Naive thymus-derived CD4-positive, alpha-beta T cell (primary cell): ENCODE measurements at regions not wholly inside any gene's neighbourhood (a gene's known extent, or its start where the extent isn't known, plus 50 kb on each side); places are given as distances from the start of the nearest gene placed in this dataset.
"Not testable (repeated sequence)": the region's sequence is repeated elsewhere in the genome, so short reads cannot be mapped to it uniquely, and the experiment has no call there.

Experiments
- ATAC-seq: fragments of 150-1000 bp; cut with Tn5 transposase; 2 replicates; pipeline ENCODE4 v1.10.0; 2021; ENCODE audit warnings: mild to moderate bottlenecking, moderate library complexity
- CTCF ChIA-PET: fragments of 350-600 bp; sonication (Branson Sonifier 250); formaldehyde crosslinking; loops from one replicate; lab custom pipeline; 2021; ENCODE audit warnings: antibody characterized with exemption; lab: Charles Lee
- POLR2A ChIA-PET: fragments of 350-600 bp; sonication (Branson Sonifier 250); formaldehyde crosslinking; loops from one replicate; lab custom pipeline; 2021; ENCODE audit warnings: antibody characterized with exemption, inconsistent platforms; lab: Charles Lee
- DNase-seq, 9 donors: peaks; one replicate each; pipeline versions ENCODE4 v3.0.0 to v3.0.0-alpha.2; 2020 to 2022; ENCODE audit warnings: mixed read lengths in 1 of 9
- H3K27ac ChIP-seq: one replicate; pipeline ENCODE4 v1.7.0; 2013; ENCODE audit warnings: mild to moderate bottlenecking, low read depth, low read length, moderate library complexity
- H3K27me3 ChIP-seq, 2 donors: one replicate each; pipeline ENCODE4 v1.7.0; 2013; ENCODE audit warnings: low read length in 2 of 2, mild to moderate bottlenecking in 2 of 2, moderate library complexity in 2 of 2; ENCODE audit not compliant: control insufficient read depth in 2 of 2, insufficient read depth in 2 of 2
- H3K36me3 ChIP-seq, 3 experiments: 1 replicate in 2 of 3; 2 replicates in 1 of 3; pipeline ENCODE4 v1.7.0; 2013; ENCODE audit warnings: low read length in 3 of 3, mild to moderate bottlenecking in 3 of 3, moderate library complexity in 1 of 3; ENCODE audit not compliant: insufficient read depth in 3 of 3, control insufficient read depth in 2 of 3
- H3K4me1 ChIP-seq, 2 donors: one replicate each; pipeline ENCODE4 v1.7.0; 2013; ENCODE audit warnings: low read length in 2 of 2, mild to moderate bottlenecking in 2 of 2, moderate library complexity in 1 of 2; ENCODE audit not compliant: control insufficient read depth in 2 of 2, insufficient read depth in 2 of 2
- H3K4me3 ChIP-seq: 2 replicates; pipeline ENCODE4 v1.7.0; 2013; ENCODE audit warnings: mild to moderate bottlenecking, low read length
- H3K9me3 ChIP-seq, 3 experiments: 1 replicate in 2 of 3; 2 replicates in 1 of 3; pipeline ENCODE4 v1.7.0; 2013; ENCODE audit warnings: low read length in 3 of 3; ENCODE audit not compliant: control insufficient read depth in 2 of 3
- H3K27ac Mint-ChIP-seq, 9 donors: one replicate each; pipeline ENCODE4 v1.8.0; 2020 to 2022; ENCODE audit warnings: mixed read lengths in 9 of 9, mild to moderate bottlenecking in 8 of 9, moderate library complexity in 5 of 9, inconsistent platforms in 2 of 9
- H3K27me3 Mint-ChIP-seq, 5 donors: one replicate each; pipeline ENCODE4 v1.8.0; 2021 to 2022; ENCODE audit warnings: mixed read lengths in 5 of 5, mild to moderate bottlenecking in 1 of 5
- H3K36me3 Mint-ChIP-seq, 5 donors: one replicate each; pipeline ENCODE4 v1.8.0; 2020 to 2022; ENCODE audit warnings: mixed read lengths in 5 of 5, mild to moderate bottlenecking in 3 of 5, inconsistent platforms in 1 of 5
- H3K4me1 Mint-ChIP-seq, 7 donors: one replicate each; pipeline ENCODE4 v1.8.0; 2020 to 2022; ENCODE audit warnings: mixed read lengths in 7 of 7, mild to moderate bottlenecking in 3 of 7, inconsistent platforms in 1 of 7
- H3K4me3 Mint-ChIP-seq, 10 donors: one replicate each; pipeline ENCODE4 v1.8.0; 2020 to 2022; ENCODE audit warnings: mild to moderate bottlenecking in 10 of 10, mixed read lengths in 10 of 10, moderate library complexity in 6 of 10, inconsistent platforms in 2 of 10
- H3K9me3 Mint-ChIP-seq, 11 donors: one replicate each; pipeline ENCODE4 v1.8.0; 2020 to 2022; ENCODE audit warnings: mixed read lengths in 11 of 11, mild to moderate bottlenecking in 4 of 11, inconsistent platforms in 1 of 11, moderate library complexity in 1 of 11
- intact Hi-C, 2 donors: fragments of 100-400 bp; cut with micrococcal nuclease; formaldehyde crosslinking; loops; one replicate each; pipeline ENCODE4 v1.15.1; 2023

- CTCF ChIA-PET: no interaction called here
- H3K9me3 Mint-ChIP-seq: peaks cover 0 to 10% (median 0%) of the 10 kb centered on the region in 11 donors
- H3K4me1 Mint-ChIP-seq: no peaks in the 10 kb centered on the region
- H3K27me3 Mint-ChIP-seq: no peaks in the 10 kb centered on the region
- no peak for ATAC-seq
- POLR2A ChIA-PET: no interaction called here
- Histone ChIP-seq H3K27me3 (no peaks in the 10 kb centered on the region), H3K27ac (no peak overlapping the region), H3K4me3 (no peak overlapping the region), H3K4me1 (no peaks in the 10 kb centered on the region), H3K36me3 (no peaks in the 10 kb centered on the region), H3K9me3 (no peaks in the 10 kb centered on the region)
- intact Hi-C loops: no loop called here
- H3K4me3 Mint-ChIP-seq: no peak overlapping the region
- H3K36me3 Mint-ChIP-seq: no peaks in the 10 kb centered on the region
- no peak for DNase-seq
- H3K27ac Mint-ChIP-seq: no peak overlapping the region
These were observed 381.2 kb upstream of the LRFN5 start for GRCh38 chr14:41225433-41225832.

GRCh38 chr14:41222581-41222980 lies 384.1 kb upstream of the LRFN5 start:
- H3K27me3 ChIP-seq: no peaks in the 10 kb centered on the region
- Mint-ChIP-seq H3K4me1 (no peaks in the 10 kb centered on the region), H3K36me3 (no peaks in the 10 kb centered on the region), H3K27me3 (peaks cover 0 to 4% (median 0%) of the 10 kb centered on the region in 5 donors), H3K9me3 (peaks cover 0 to 19% (median 4%) of the 10 kb centered on the region in 11 donors), H3K4me3 (no peak overlapping the region), H3K27ac (no peak overlapping the region)
- no peak for DNase-seq
- intact Hi-C loops: no loop called here
- H3K9me3 ChIP-seq: no peaks in the 10 kb centered on the region
- no peaks in the 10 kb centered on the region for H3K36me3 ChIP-seq
- POLR2A ChIA-PET: no interaction called here
- H3K4me1 ChIP-seq: no peaks in the 10 kb centered on the region
- H3K27ac ChIP-seq: no peak overlapping the region
- no peak overlapping the region for H3K4me3 ChIP-seq
- no peak for ATAC-seq
- CTCF ChIA-PET: no interaction called here

- H3K4me1 ChIP-seq, H3K4me1 Mint-ChIP-seq, H3K27me3 Mint-ChIP-seq, intact Hi-C loops, POLR2A ChIA-PET, H3K9me3 ChIP-seq, H3K27me3 ChIP-seq, DNase-seq, H3K27ac ChIP-seq, H3K36me3 ChIP-seq, ATAC-seq, H3K4me3 Mint-ChIP-seq, H3K27ac Mint-ChIP-seq, CTCF ChIA-PET, H3K4me3 ChIP-seq, H3K36me3 Mint-ChIP-seq: not testable (repeated sequence)
- H3K9me3 Mint-ChIP-seq: peaks cover 0 to 15% (median under 1%) of the 10 kb centered on the region in 11 donors
These were observed 391.7 kb upstream of the LRFN5 start for GRCh38 chr14:41214978-41215377.

GRCh38 chr14:41201696-41202095 lies 405.0 kb upstream of the LRFN5 start:
- no peak overlapping the region for H3K27ac Mint-ChIP-seq
- POLR2A ChIA-PET: no interaction called here
- CTCF ChIA-PET: no interaction called here

GRCh38 chr14:41187868-41188267 lies 418.8 kb upstream of the LRFN5 start:
- Histone ChIP-seq H3K27me3 (no peaks in the 10 kb centered on the region), H3K9me3 (no peaks in the 10 kb centered on the region), H3K36me3 (no peaks in the 10 kb centered on the region), H3K4me3 (no peak overlapping the region), H3K27ac (no peak overlapping the region), H3K4me1 (no peaks in the 10 kb centered on the region)
- ATAC-seq (no peak), DNase-seq (no peak)
- Mint-ChIP-seq H3K27ac (no peak overlapping the region), H3K27me3 (no peaks in the 10 kb centered on the region), H3K4me3 (no peak overlapping the region), H3K9me3 (peaks cover 0 to 24% (median 11%) of the 10 kb centered on the region in 11 donors), H3K36me3 (no peaks in the 10 kb centered on the region), H3K4me1 (no peaks in the 10 kb centered on the region)
- intact Hi-C loops: no loop called here
- POLR2A ChIA-PET: no interaction called here
- CTCF ChIA-PET: no interaction called here

More at GRCh38 chr14:41201696-41202095, 405.0 kb upstream of the LRFN5 start:
- no peaks in the 10 kb centered on the region for H3K36me3 ChIP-seq
- H3K9me3 ChIP-seq: no peaks in the 10 kb centered on the region
- ATAC-seq: no peak
- no peak for DNase-seq
- H3K4me1 ChIP-seq: no peaks in the 10 kb centered on the region
- no peak overlapping the region for H3K4me3 Mint-ChIP-seq
- no peaks in the 10 kb centered on the region for H3K27me3 Mint-ChIP-seq
- H3K36me3 Mint-ChIP-seq: no peaks in the 10 kb centered on the region
- no peak overlapping the region for H3K4me3 ChIP-seq
- H3K27me3 ChIP-seq: no peaks in the 10 kb centered on the region
- no peaks in the 10 kb centered on the region for H3K4me1 Mint-ChIP-seq
- peaks cover 0 to 8% (median 0%) of the 10 kb centered on the region in 11 donors for H3K9me3 Mint-ChIP-seq
- intact Hi-C loops: no loop called here
- H3K27ac ChIP-seq: no peak overlapping the region

GRCh38 chr14:41171045-41171444 lies 435.6 kb upstream of the LRFN5 start:
- no peaks in the 10 kb centered on the region for H3K27me3 ChIP-seq
- no peaks in the 10 kb centered on the region for H3K9me3 ChIP-seq
- H3K4me3 Mint-ChIP-seq: no peak overlapping the region
- no peak overlapping the region for H3K27ac ChIP-seq
- H3K36me3 ChIP-seq: no peaks in the 10 kb centered on the region
- intact Hi-C loops: no loop called here
- CTCF ChIA-PET: no interaction called here
- ATAC-seq (no peak), DNase-seq (no peak)
- H3K4me1 Mint-ChIP-seq: peaks cover 0 to 3% (median 0%) of the 10 kb centered on the region in 7 donors
- POLR2A ChIA-PET: no interaction called here
- peaks cover 0 to 4% (median 0%) of the 10 kb centered on the region in 5 donors for H3K36me3 Mint-ChIP-seq
- H3K27me3 Mint-ChIP-seq: no peaks in the 10 kb centered on the region
- H3K9me3 Mint-ChIP-seq: peaks cover 0 to 18% (median 4%) of the 10 kb centered on the region in 11 donors
- no peak overlapping the region for H3K27ac Mint-ChIP-seq
- no peaks in the 10 kb centered on the region for H3K4me1 ChIP-seq
- no peak overlapping the region for H3K4me3 ChIP-seq

GRCh38 chr14:41167040-41167439 lies 439.6 kb upstream of the LRFN5 start:
- Histone ChIP-seq H3K27me3 (no peaks in the 10 kb centered on the region), H3K4me1 (no peaks in the 10 kb centered on the region), H3K9me3 (no peaks in the 10 kb centered on the region), H3K36me3 (no peaks in the 10 kb centered on the region), H3K4me3 (no peak overlapping the region), H3K27ac (no peak overlapping the region)
- intact Hi-C loops: no loop called here
- CTCF ChIA-PET: no interaction called here
- peaks cover 0 to 14% (median 4%) of the 10 kb centered on the region in 11 donors for H3K9me3 Mint-ChIP-seq
- no peaks in the 10 kb centered on the region for H3K36me3 Mint-ChIP-seq
- no peaks in the 10 kb centered on the region for H3K27me3 Mint-ChIP-seq
- POLR2A ChIA-PET: no interaction called here
- H3K27ac Mint-ChIP-seq: no peak overlapping the region
- ATAC-seq: no peak
- DNase-seq: no peak
- H3K4me3 Mint-ChIP-seq: no peak overlapping the region
- H3K4me1 Mint-ChIP-seq: peaks cover 0 to 3% (median 0%) of the 10 kb centered on the region in 7 donors
